GM19324 (cell line): ENCODE measurements at regions not wholly inside any gene's neighbourhood (a gene's known extent, or its start where the extent isn't known, plus 50 kb on each side); places are given as distances from the start of the nearest gene placed in this dataset.

Experiments used
- ATAC-seq: cut with Tn5 transposase; IDR thresholded peaks from one replicate; pipeline ENCODE4 v1.9.1; 2021; ENCODE audit warnings: mild to moderate bottlenecking, moderate library complexity; ENCODE audit not compliant: unreplicated experiment, low FRiP score

DNA sequence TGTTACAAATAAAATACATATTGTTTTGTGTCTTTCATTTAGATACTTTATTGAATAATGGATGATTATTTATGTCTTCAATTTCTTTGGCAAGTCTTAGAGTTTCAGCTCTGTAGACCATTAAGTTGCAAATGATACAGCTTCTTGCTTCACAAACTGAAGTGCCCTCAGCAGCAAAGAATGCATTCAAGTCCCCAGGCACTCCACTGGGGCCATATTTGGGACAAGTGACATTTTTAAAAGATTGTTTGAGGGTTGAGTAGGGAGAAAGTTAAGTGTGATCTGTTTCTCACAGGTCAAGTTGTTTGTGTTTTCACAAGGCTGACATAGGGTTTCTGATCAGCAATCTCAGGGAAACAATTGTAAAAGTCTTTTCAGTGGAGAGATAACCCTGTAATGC lies 400.7 kb downstream of the PLA2G4A start:
- ATAC-seq = no peak

GRCh38 chr1:187234706-187235105 lies 406.0 kb downstream of the PLA2G4A start:
- ATAC-seq = no peak

DNA sequence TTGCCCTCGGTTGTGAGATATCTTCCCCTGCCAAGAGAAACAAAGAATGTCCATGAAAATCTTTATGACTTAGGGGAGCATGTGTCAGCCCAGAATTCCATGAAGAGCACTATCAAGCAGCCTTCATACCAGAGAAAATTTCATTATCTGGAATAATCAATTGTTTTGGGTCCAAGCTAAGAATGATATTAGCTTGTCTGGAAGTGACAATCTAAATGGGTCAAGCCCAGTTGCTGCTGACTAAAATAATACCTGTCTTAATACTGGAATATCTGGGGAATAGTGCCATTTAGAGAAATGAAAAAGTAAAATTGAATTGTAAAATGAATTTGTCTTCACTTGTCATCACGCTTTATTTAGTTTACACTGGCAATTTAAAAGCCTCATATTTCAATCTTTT lies 407.4 kb downstream of the PLA2G4A start:
- no peak for ATAC-seq

GRCh38 chr1:187236676-187237075 lies 407.9 kb downstream of the PLA2G4A start:
- no peak for ATAC-seq

- ATAC-seq = no peak
Observed at GRCh38 chr1:187237542-187237941, 408.8 kb downstream of the PLA2G4A start.

DNA sequence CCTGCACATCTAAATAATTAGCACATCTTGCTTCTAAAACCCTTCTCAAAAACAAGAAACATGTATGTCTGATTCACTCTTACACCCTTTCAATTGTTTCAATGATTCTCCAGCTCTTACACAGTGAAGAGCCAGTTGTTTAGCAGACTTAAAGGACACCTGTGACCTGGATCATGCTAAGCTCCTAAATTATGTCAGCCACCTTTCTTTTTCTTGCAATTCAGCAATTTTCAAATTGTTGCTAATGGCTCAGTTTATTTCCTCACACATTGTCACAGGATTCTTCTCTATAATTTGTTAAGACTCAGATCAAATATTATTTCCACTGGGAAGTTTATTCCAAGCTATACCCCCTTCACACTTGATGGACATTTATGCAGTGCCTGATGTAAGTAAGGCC lies 413.2 kb downstream of the PLA2G4A start:
- no peak for ATAC-seq

GRCh38 chr1:187244623-187245022 lies 415.9 kb downstream of the PLA2G4A start:
- ATAC-seq = no peak

GRCh38 chr1:187245201-187245600 lies 416.5 kb downstream of the PLA2G4A start:
- ATAC-seq = no peak

DNA sequence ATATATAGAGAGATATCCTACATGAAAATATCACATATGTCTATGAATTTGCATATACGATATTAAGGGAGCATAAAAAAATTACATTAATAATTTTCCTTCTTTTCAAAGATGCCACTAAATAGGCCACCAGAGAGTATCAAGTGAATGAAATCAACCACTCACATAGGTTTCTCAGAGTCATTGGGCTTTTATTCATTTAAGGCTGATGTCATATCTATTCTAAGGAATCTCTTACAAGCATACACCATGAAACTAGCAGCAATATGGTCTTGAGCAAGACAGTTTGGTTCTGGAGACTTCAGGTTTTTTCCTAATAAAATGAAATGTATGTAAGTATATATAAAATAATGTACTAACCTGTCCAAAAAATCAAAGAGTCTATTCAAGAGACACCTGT lies 420.4 kb downstream of the PLA2G4A start:
- no peak for ATAC-seq

DNA sequence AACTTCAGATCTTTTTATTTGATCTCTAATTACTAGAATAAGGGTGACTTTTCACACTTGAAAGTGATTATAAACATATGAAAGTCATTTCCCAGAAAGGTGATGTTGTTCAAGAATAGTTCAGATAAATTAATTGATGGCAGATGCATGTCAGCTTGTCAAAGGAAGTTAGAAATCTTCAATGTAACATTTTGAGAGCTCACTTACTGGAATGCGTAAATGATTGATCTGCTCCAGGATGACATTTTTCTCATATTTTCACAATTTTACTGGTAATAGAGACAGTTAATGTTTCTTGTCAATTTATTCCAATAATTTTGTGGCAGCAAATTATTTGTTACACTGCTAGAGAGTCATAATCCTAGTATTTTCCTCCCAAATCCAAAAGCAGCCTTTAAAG lies 424.2 kb downstream of the PLA2G4A start:
- no peak for ATAC-seq

DNA sequence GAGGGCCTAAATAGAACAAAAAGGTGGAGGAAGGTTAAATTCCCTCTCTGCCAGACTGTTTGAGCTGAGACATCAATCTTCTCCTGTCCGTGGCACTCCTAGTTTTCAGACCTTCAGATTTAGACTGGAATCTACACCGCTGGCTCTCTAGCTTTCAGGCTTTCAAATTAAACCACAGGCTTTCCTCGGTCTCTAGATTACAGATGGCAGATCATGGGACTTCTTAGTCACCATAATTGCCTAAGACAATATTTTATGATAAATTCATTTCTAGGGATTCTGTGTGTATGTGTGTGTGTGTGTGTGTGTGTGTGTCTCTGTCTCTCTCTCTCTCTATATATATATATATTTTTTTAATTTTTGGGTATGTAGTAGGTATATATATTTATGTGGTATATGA lies 428.7 kb downstream of the PLA2G4A start:
- ATAC-seq = no peak

DNA sequence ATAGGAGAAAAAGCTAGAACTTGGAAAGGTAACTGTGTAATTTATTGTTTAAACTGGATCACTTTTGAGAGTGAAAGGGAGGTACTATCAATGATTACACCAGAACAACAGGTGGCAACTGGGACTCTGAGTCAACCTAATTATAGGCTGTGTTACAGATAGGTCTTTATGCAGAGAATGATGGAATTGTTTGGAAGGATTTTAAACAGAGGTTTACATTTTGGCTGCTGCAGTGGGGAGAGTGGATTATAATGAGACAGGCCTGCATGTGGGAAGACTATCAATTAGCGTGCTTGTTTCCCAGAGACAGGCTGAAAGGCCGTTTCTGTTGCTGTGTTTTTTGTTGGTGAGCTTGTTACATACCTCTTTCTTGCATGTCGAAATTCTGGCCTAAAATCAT lies 432.9 kb downstream of the PLA2G4A start:
- ATAC-seq = no peak

GRCh38 chr1:187262731-187263130 lies 434.0 kb downstream of the PLA2G4A start:
- ATAC-seq = no peak

- ATAC-seq = no peak
Observed at GRCh38 chr1:187264995-187265602, 436.4 kb downstream of the PLA2G4A start.

GRCh38 chr1:187266051-187266450 lies 437.3 kb downstream of the PLA2G4A start:
- ATAC-seq = no peak

- ATAC-seq = no peak
Observed at GRCh38 chr1:187267827-187268226, 439.1 kb downstream of the PLA2G4A start.

DNA sequence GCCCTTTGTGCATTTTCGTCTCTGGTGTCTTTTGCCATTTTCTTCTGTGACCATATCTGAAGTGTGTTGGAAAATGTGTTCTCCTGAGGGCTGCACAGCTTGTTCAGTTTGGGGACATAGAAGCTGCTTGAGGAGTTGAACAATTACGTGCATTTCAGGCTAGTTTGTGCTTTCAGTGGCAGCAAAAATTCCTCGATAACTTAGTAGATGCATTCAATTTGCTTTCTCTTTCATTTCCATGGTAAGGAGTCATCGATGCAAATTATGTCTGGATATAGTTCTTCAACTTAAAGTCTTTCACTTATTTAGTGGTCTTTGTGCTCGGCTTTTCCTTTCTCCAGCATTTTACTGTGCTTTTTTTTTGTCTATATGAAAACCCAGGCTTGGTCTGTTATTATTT lies 441.5 kb downstream of the PLA2G4A start:
- no peak for ATAC-seq

DNA sequence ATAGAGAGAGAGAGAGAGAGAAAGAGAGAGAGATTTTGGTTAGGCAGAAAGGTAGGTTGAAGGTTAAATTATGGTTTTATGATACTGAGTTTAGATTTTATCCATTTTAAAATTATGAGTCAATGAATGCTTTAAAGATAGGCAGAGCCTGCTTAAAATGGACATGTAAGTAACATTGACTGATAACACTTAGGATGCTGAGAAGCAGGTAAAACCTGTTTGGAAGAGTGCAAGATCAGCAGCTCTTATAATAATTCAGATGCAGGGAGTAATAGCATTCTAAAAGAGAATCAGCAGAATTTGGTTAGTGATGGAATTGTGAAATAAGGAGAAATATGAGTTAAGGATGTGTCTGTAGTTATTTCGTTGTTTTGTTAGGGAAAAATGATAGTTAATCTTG lies 446.6 kb downstream of the PLA2G4A start:
- no peak for ATAC-seq

DNA sequence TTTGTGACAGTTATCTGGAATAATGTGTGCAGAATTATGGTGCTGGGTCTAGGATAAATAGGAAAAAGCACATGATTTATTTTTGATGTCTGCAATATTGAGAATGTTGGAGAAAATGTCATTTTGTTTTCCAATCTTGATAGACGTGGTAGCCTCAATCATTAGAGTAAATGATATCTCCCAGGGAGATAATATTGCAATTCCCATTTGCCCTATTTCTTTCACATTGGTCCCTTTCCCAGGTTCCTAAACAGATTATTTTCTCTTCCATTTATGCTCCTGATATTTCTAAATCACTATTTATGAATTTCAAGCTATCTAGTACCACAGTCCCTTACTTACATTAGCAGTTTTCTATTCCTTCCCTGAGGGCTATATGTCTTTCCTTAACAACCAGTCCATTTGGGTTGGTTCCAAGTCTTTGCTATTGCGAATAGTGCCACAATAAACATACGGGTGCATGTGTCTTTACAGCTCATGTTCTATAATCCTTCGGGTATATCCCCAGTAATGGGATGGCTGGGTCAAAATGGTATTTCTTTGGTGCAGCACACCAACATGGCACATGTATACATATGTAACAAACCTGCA lies 447.3 kb downstream of the PLA2G4A start:
- ATAC-seq = no peak

DNA sequence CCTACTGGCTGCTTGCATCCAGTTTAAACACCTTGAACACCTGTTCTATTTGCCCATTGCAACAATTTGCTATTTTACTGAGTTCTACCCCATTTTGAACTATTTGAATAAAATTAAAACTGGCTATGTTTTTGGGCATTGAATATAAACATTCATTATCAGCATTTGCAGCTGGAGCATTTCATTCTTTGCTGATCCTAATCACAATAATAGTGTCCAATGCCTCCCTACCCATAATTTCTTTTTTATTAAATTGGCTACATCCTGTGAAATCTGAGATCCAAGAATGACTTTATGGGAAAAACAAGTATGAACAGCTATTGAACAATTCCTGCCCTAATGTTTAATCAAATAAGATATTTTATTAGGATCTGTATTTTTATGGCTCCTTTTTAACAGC lies 447.9 kb downstream of the PLA2G4A start:
- ATAC-seq = no peak

DNA sequence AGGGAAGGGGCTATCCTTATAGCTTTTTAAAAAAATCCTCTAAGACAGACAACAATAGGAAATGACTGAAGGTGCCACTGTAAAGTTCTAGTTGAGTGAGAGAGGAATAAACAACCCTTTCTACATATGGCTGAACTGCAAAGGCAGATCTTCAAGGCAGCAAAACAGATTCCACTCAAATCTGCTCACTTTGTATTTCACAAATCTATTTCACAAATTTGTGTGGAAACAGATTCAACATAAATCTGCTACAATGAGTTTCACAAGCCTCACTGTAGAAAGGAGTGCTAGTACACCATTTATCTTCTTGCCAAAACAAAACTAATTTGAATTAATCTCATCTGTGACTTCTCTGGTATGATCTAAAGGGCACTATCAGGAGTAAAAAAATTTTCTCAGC lies 451.3 kb downstream of the PLA2G4A start:
- no peak for ATAC-seq

DNA sequence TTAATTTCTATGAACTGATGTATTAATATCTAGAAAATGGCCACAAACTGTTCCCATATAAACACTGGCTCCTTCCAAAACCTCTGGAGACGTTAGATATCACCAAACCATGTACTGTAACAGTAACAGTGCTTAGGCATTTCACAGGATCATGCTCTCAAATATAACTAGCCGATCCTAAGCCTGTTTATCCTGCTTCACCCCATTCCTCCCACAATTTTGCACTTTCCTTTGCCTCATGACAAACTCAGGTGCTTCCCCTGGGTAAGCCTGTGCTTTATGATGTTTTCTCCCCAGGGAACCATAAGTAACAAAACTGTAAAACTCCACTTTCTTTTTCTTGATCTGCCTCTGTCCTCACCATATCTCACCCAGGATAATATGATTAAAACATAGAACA lies 452.3 kb downstream of the PLA2G4A start:
- ATAC-seq = no peak

GRCh38 chr1:187283984-187284383 lies 455.2 kb downstream of the PLA2G4A start:
- ATAC-seq = no peak
